SK-N-SH treated with all-trans-retinoic acid at 6 μM for 48 hours (cell line): ENCODE measurements at regions not wholly inside any gene's neighbourhood (a gene's known extent, or its start where the extent isn't known, plus 50 kb on each side); places are given as distances from the start of the nearest gene placed in this dataset.

Source experiments
- ATAC-seq: fragments of 200-7000 bp; cut with Tn5 transposase; 3 replicates; pipeline ENCODE4 v1.9.1; 2020; ENCODE audit warnings: mild to moderate bottlenecking, moderate library complexity
- ARNTL ChIP-seq: fragments of 450-650 bp; formaldehyde crosslinking; IDR thresholded peaks from 2 replicates; pipeline ENCODE4 v1.5.0; 2020; ENCODE audit warnings: low read depth, mild to moderate bottlenecking, moderate library complexity, borderline replicate concordance
- BACH2 ChIP-seq: fragments of 250-450 bp; sonication (Bioruptor Pico); IDR thresholded peaks from 2 replicates; pipeline ENCODE4 v1.9.0; 2021; ENCODE audit warnings: mild to moderate bottlenecking, borderline replicate concordance
- CREB5 ChIP-seq: fragments of 250-450 bp; sonication (Bioruptor Pico); IDR thresholded peaks from 2 replicates; pipeline ENCODE4 v1.5.1; 2020; ENCODE audit warnings: low read depth, mild to moderate bottlenecking, moderate library complexity
- CSDC2 ChIP-seq: fragments of 250-450 bp; sonication (Bioruptor Pico); IDR thresholded peaks from 2 replicates; pipeline ENCODE4 v1.5.0; 2020; ENCODE audit warnings: mild to moderate bottlenecking, moderate library complexity
- ESRRG ChIP-seq: fragments of 250-450 bp; sonication (Bioruptor Pico); IDR thresholded peaks from 2 replicates; pipeline ENCODE4 v1.6.1; 2021; ENCODE audit warnings: mild to moderate bottlenecking
- ISL1 ChIP-seq: fragments of 250-450 bp; sonication (Bioruptor Pico); IDR thresholded peaks from 2 replicates; pipeline ENCODE4 v2.1.2; 2022; ENCODE audit warnings: mild to moderate bottlenecking, moderate library complexity
- OSR1 ChIP-seq: fragments of 250-450 bp; sonication (Bioruptor Pico); IDR thresholded peaks from 2 replicates; pipeline ENCODE4 v1.8.0; 2022; ENCODE audit warnings: moderate library complexity, mild to moderate bottlenecking, inconsistent platforms
- PATZ1 ChIP-seq: fragments of 250-450 bp; sonication (Bioruptor Pico); IDR thresholded peaks from 2 replicates; pipeline ENCODE4 v1.8.0; 2020; ENCODE audit warnings: mild to moderate bottlenecking, moderate library complexity, borderline replicate concordance
- POU6F1 ChIP-seq: fragments of 250-450 bp; sonication (Bioruptor Pico); IDR thresholded peaks from 2 replicates; pipeline ENCODE4 v1.8.0; 2021; ENCODE audit warnings: low read depth, mild to moderate bottlenecking, moderate library complexity, borderline replicate concordance
- PPARA ChIP-seq: fragments of 250-450 bp; sonication (Bioruptor Pico); IDR thresholded peaks from 2 replicates; pipeline ENCODE4 v1.5.0; 2020; ENCODE audit warnings: mild to moderate bottlenecking, borderline replicate concordance
- RARB ChIP-seq: fragments of 250-450 bp; sonication (Bioruptor Pico); IDR thresholded peaks from 2 replicates; pipeline ENCODE4 v1.8.0; 2021; ENCODE audit warnings: mild to moderate bottlenecking, moderate library complexity
- SNAI2 ChIP-seq: fragments of 250-450 bp; sonication (Bioruptor Pico); IDR thresholded peaks from 2 replicates; pipeline ENCODE4 v1.5.0; 2020; ENCODE audit warnings: mild to moderate bottlenecking, moderate library complexity
- TOX ChIP-seq: fragments of 250-450 bp; sonication (Bioruptor Pico); IDR thresholded peaks from 2 replicates; pipeline ENCODE4 v1.8.0; 2021; ENCODE audit warnings: mild to moderate bottlenecking, moderate library complexity, borderline replicate concordance
- ZC3H10 ChIP-seq: fragments of 250-450 bp; sonication (Bioruptor Pico); IDR thresholded peaks from 2 replicates; pipeline ENCODE4 v1.5.1; 2021; ENCODE audit warnings: mild to moderate bottlenecking, moderate library complexity
- ZFP3 ChIP-seq: fragments of 250-450 bp; sonication (Bioruptor Pico); IDR thresholded peaks from 2 replicates; pipeline ENCODE4 v1.5.0; 2020; ENCODE audit warnings: mild to moderate bottlenecking, moderate library complexity
- ZNF565 ChIP-seq: fragments of 450-650 bp; formaldehyde crosslinking; conservative IDR thresholded peaks from 2 replicates; pipeline ENCODE4 v1.5.0; 2020; ENCODE audit warnings: low read depth, mild to moderate bottlenecking, moderate library complexity
- ZNF70 ChIP-seq: fragments of 450-650 bp; formaldehyde crosslinking; IDR thresholded peaks from 2 replicates; pipeline ENCODE4 v1.5.0; 2020; ENCODE audit warnings: mild to moderate bottlenecking, moderate library complexity
- ZNF8 ChIP-seq: fragments of 450-650 bp; formaldehyde crosslinking; IDR thresholded peaks from 2 replicates; pipeline ENCODE4 v1.5.0; 2020; ENCODE audit warnings: mild to moderate bottlenecking, moderate library complexity
- TF ChIP-seq, protein P1 (sequence below): fragments of 250-450 bp; sonication (Bioruptor Pico); IDR thresholded peaks from 2 replicates; pipeline ENCODE4 v1.5.1; 2021; ENCODE audit warnings: mild to moderate bottlenecking, moderate library complexity
- TF ChIP-seq, protein P2 (sequence below): fragments of 250-450 bp; sonication (Bioruptor Pico); IDR thresholded peaks from 2 replicates; pipeline ENCODE4 v1.5.0; 2020; ENCODE audit warnings: mild to moderate bottlenecking, moderate library complexity

- TF ChIP-seq PATZ1 = no peak
- no peak for TF ChIP-seq ZC3H10
- TF ChIP-seq, protein P1, sequence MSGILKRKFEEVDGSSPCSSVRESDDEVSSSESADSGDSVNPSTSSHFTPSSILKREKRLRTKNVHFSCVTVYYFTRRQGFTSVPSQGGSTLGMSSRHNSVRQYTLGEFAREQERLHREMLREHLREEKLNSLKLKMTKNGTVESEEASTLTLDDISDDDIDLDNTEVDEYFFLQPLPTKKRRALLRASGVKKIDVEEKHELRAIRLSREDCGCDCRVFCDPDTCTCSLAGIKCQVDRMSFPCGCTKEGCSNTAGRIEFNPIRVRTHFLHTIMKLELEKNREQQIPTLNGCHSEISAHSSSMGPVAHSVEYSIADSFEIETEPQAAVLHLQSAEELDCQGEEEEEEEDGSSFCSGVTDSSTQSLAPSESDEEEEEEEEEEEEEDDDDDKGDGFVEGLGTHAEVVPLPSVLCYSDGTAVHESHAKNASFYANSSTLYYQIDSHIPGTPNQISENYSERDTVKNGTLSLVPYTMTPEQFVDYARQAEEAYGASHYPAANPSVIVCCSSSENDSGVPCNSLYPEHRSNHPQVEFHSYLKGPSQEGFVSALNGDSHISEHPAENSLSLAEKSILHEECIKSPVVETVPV (CRISPR knock-in tag) = no peak
- no peak for TF ChIP-seq CREB5
- TF ChIP-seq PPARA = no peak
- TF ChIP-seq ESRRG (CRISPR knock-in tag) = no peak
- ATAC-seq = 0 out of 3 replicates have a peak, but pooled peaks have one; percentile 28
Measured at GRCh38 chr10:91104193-91105041, 116.0 kb upstream of the PCGF5 start.

GRCh38 chr10:91105269-91105668 lies 115.2 kb upstream of the PCGF5 start:
- TF ChIP-seq ZFP3 (CRISPR knock-in tag) (no peak), ZNF70 (CRISPR knock-in tag) (no peak), SNAI2 (CRISPR knock-in tag) (no peak)
- no peak for ATAC-seq

GRCh38 chr10:91108820-91109219 lies 111.6 kb upstream of the PCGF5 start:
- ATAC-seq = no peak
- no peak for TF ChIP-seq POU6F1
- TF ChIP-seq TOX (CRISPR knock-in tag) = no peak
- TF ChIP-seq OSR1 (CRISPR knock-in tag) = no peak
- TF ChIP-seq ARNTL = no peak
- no peak for TF ChIP-seq ZNF8 (CRISPR knock-in tag)
- no peak for TF ChIP-seq RARB (CRISPR knock-in tag)
- no peak for TF ChIP-seq SNAI2 (CRISPR knock-in tag)
- TF ChIP-seq ZNF565 (CRISPR knock-in tag) = no peak
- no peak for TF ChIP-seq ESRRG (CRISPR knock-in tag)
- no peak for TF ChIP-seq ZFP3 (CRISPR knock-in tag)
- TF ChIP-seq ISL1 (CRISPR knock-in tag) = no peak
- no peak for TF ChIP-seq ZNF70 (CRISPR knock-in tag)
- no peak for TF ChIP-seq CSDC2 (CRISPR knock-in tag)
- no peak for TF ChIP-seq BACH2 (CRISPR knock-in tag)
- TF ChIP-seq PATZ1 = no peak
- TF ChIP-seq, protein P2, sequence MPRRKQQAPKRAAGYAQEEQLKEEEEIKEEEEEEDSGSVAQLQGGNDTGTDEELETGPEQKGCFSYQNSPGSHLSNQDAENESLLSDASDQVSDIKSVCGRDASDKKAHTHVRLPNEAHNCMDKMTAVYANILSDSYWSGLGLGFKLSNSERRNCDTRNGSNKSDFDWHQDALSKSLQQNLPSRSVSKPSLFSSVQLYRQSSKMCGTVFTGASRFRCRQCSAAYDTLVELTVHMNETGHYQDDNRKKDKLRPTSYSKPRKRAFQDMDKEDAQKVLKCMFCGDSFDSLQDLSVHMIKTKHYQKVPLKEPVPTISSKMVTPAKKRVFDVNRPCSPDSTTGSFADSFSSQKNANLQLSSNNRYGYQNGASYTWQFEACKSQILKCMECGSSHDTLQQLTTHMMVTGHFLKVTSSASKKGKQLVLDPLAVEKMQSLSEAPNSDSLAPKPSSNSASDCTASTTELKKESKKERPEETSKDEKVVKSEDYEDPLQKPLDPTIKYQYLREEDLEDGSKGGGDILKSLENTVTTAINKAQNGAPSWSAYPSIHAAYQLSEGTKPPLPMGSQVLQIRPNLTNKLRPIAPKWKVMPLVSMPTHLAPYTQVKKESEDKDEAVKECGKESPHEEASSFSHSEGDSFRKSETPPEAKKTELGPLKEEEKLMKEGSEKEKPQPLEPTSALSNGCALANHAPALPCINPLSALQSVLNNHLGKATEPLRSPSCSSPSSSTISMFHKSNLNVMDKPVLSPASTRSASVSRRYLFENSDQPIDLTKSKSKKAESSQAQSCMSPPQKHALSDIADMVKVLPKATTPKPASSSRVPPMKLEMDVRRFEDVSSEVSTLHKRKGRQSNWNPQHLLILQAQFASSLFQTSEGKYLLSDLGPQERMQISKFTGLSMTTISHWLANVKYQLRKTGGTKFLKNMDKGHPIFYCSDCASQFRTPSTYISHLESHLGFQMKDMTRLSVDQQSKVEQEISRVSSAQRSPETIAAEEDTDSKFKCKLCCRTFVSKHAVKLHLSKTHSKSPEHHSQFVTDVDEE = no peak
- TF ChIP-seq, all 23 proteins: peak for 0
